ENCODE measurements at regions not wholly inside any gene's neighbourhood (a gene's known extent, or its start where the extent isn't known, plus 50 kb on each side); places are given as distances from the start of the nearest gene placed in this dataset.

GRCh38 chr20:61119273-61119672 is 132.8 kb upstream of the CDH4 start:
- H3K9me3 ChIP-seq: no peaks in the 10 kb centered on the region
- peaks cover 0 to 10% (median 0%) of the 10 kb centered on the region in 4 donors for H3K4me1 ChIP-seq
- WGBS, 5 donors: 64 to 78% (median 77%) methylated on average over 10 of the region's 10 CpGs
- peaks cover 0 to 9% (median 0%) of the 10 kb centered on the region in 3 donors for H3K27me3 ChIP-seq
- H3K27ac ChIP-seq: no peak overlapping the region
- H3K36me3 ChIP-seq: no peaks in the 10 kb centered on the region
- intact Hi-C loops (cut with DNase I; ENCODE audit: low total_unique reads): no loop called here
- no peak for DNase-seq
- no peak overlapping the region for H3K4me3 ChIP-seq
- no peak for TF ChIP-seq POLR2AphosphoS5 (IDR thresholded peaks at IDR 0.05)

GRCh38 chr20:61119794-61120410 is 132.2 kb upstream of the CDH4 start:
- H3K36me3 ChIP-seq: no peaks in the 10 kb centered on the region
- peaks cover 0 to 9% (median 0%) of the 10 kb centered on the region in 3 donors for H3K27me3 ChIP-seq
- no peak for DNase-seq
- peaks cover 0 to 10% (median 0%) of the 10 kb centered on the region in 4 donors for H3K4me1 ChIP-seq
- H3K9me3 ChIP-seq: no peaks in the 10 kb centered on the region
- TF ChIP-seq POLR2AphosphoS5 (IDR thresholded peaks at IDR 0.05) (no peak), EP300 (IDR thresholded peaks at IDR 0.05) (no peak), POLR2A (IDR thresholded peaks at IDR 0.05) (no peak), CTCF (IDR thresholded peaks at IDR 0.05) (no peak)
- intact Hi-C loops (cut with DNase I; ENCODE audit: low total_unique reads): no loop called here
- WGBS, 5 donors: 54 to 68% (median 60%) methylated on average over 12 of the region's 12 CpGs
- H3K27ac ChIP-seq: no peak overlapping the region
- no peak overlapping the region for H3K4me3 ChIP-seq

GRCh38 chr20:61120595-61121515 is 131.2 kb upstream of the CDH4 start:
- Histone ChIP-seq H3K27me3 (peaks cover 0 to 9% (median 0%) of the 10 kb centered on the region in 3 donors), H3K36me3 (no peaks in the 10 kb centered on the region), H3K9me3 (no peaks in the 10 kb centered on the region), H3K4me3 (no peak overlapping the region), H3K4me1 (peaks cover 0 to 6% (median 0%) of the 10 kb centered on the region in 4 donors), H3K27ac (no peak overlapping the region)
- intact Hi-C loops (cut with DNase I; ENCODE audit: low total_unique reads): no loop called here
- peak in 1 of 2 donors; percentile 74 for DNase-seq
- 45 to 53% (median 50%) methylated on average over 16 to 17 of the region's 17 CpGs for WGBS, 5 donors
- TF ChIP-seq POLR2AphosphoS5 (IDR thresholded peaks at IDR 0.05) (peak in 1 of 3 donors; percentile 9), POLR2A (IDR thresholded peaks at IDR 0.05) (no peak), CTCF (IDR thresholded peaks at IDR 0.05) (peak in 4 of 7 experiments; percentile 5 to 24 (median 12)), EP300 (IDR thresholded peaks at IDR 0.05) (no peak)

GRCh38 chr20:61121661-61122060 is 130.4 kb upstream of the CDH4 start:
- no peak for DNase-seq
- Histone ChIP-seq H3K9me3 (no peaks in the 10 kb centered on the region), H3K4me1 (peaks cover 0 to 6% (median 0%) of the 10 kb centered on the region in 4 donors), H3K27ac (no peak overlapping the region), H3K27me3 (peaks cover 0 to 9% (median 0%) of the 10 kb centered on the region in 3 donors), H3K4me3 (no peak overlapping the region), H3K36me3 (no peaks in the 10 kb centered on the region)
- WGBS, 5 donors: 77 to 89% (median 83%) methylated on average over 8 of the region's 8 CpGs
- TF ChIP-seq POLR2AphosphoS5 (IDR thresholded peaks at IDR 0.05): no peak
- no peak for TF ChIP-seq EP300 (IDR thresholded peaks at IDR 0.05)
- no peak for TF ChIP-seq CTCF (IDR thresholded peaks at IDR 0.05)
- TF ChIP-seq POLR2A (IDR thresholded peaks at IDR 0.05): no peak
- intact Hi-C loops (cut with DNase I; ENCODE audit: low total_unique reads): no loop called here

All from stomach (tissue), 8 donors.